Endodermal cell (in vitro differentiated cells): ENCODE measurements at regions not wholly inside any gene's neighbourhood (a gene's known extent, or its start where the extent isn't known, plus 50 kb on each side); places are given as distances from the start of the nearest gene placed in this dataset.

Source experiments
- DNase-seq: peaks from one replicate; pipeline ENCODE4 v3.0.0-alpha.2; 2017
- H3K27ac ChIP-seq: 2 replicates; pipeline ENCODE4 v1.5.1; 2013; ENCODE audit warnings: mild to moderate bottlenecking, low read depth, low read length, moderate library complexity
- H3K27me3 ChIP-seq: 2 replicates; pipeline ENCODE4 v1.6.1; 2013; ENCODE audit warnings: mild to moderate bottlenecking, low read length, moderate library complexity; ENCODE audit not compliant: insufficient read depth, control insufficient read depth, poor library complexity, severe bottlenecking
- H3K36me3 ChIP-seq: 2 replicates; pipeline ENCODE4 v1.7.0; 2013; ENCODE audit warnings: mild to moderate bottlenecking, low read length, moderate library complexity; ENCODE audit not compliant: control insufficient read depth, insufficient read depth
- H3K4me1 ChIP-seq: one replicate; pipeline ENCODE4 v1.7.0; 2013; ENCODE audit warnings: low read length; ENCODE audit not compliant: control insufficient read depth, insufficient read depth
- H3K4me3 ChIP-seq: 2 replicates; pipeline ENCODE4 v1.5.1; 2013; ENCODE audit warnings: mild to moderate bottlenecking, low read length, moderate library complexity
- H3K9ac ChIP-seq: 2 replicates; pipeline ENCODE4 v1.6.1; 2013; ENCODE audit warnings: mild to moderate bottlenecking, low read length, moderate library complexity; ENCODE audit not compliant: poor library complexity, severe bottlenecking; ENCODE audit errors: extremely low read depth
- H3K9me3 ChIP-seq: 2 replicates; pipeline ENCODE4 v1.6.1; 2013; ENCODE audit warnings: mild to moderate bottlenecking, low read length, moderate library complexity; ENCODE audit not compliant: control insufficient read depth
- H3K27ac Mint-ChIP-seq: 2 replicates; pipeline ENCODE4 v1.8.0; 2020; ENCODE audit warnings: mixed read lengths
- H3K27me3 Mint-ChIP-seq: 2 replicates; pipeline ENCODE4 v1.8.0; 2021; ENCODE audit warnings: mild to moderate bottlenecking, mixed read lengths; ENCODE audit not compliant: insufficient read depth
- H3K36me3 Mint-ChIP-seq: 2 replicates; pipeline ENCODE4 v1.8.0; 2020; ENCODE audit warnings: low read depth, mixed read lengths
- H3K4me1 Mint-ChIP-seq: 2 replicates; pipeline ENCODE4 v1.8.0; 2020; ENCODE audit warnings: mixed read lengths
- H3K4me3 Mint-ChIP-seq: 2 replicates; pipeline ENCODE4 v1.8.0; 2020; ENCODE audit warnings: mild to moderate bottlenecking, moderate library complexity, mixed read lengths
- H3K9me3 Mint-ChIP-seq: 2 replicates; pipeline ENCODE4 v1.8.0; 2020; ENCODE audit warnings: mild to moderate bottlenecking, mixed read lengths
- WGBS, 2 experiments: methylation state at CpG; one replicate each; pipeline versions ENCODE4 v1.1.5 to v1.1.7; 2013; ENCODE audit warnings: missing lambda C conversion rate in 2 of 2, mixed read lengths in 1 of 2; ENCODE audit not compliant: insufficient coverage in 1 of 2, insufficient read length in 1 of 2; 5-methylcytosine and 5-hydroxymethylcytosine counted together
- TF ChIP-seq, protein P1 (sequence below): fragments of 200-600 bp; sonication (generic); conservative IDR thresholded peaks from 2 replicates; pipeline ENCODE4 v1.5.0; 2021; ENCODE audit warnings: antibody characterized with exemption, mild to moderate bottlenecking

DNA sequence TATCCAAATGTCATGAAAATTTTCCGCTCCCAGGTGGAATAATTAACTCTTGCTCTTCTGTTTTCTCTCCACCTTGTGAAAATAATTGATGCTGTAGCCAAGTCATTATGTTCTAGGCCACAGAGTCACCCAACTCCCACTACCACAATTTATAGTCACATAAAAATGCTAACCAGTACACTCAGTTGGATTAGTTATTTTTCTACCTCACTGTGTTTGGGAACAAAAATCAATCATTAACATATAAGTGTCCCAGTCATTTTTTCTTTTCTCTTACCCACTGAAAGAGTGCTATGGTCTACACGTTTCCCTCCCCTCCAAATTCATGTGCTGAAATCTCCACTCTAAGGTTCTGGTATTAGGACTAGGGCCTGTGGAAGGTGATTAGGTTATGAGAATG, 255.6 kb upstream of the LMCD1 start:
- no peaks in the 10 kb centered on the region for H3K4me1 ChIP-seq
- H3K9me3 ChIP-seq = peaks cover 9% of the 10 kb centered on the region
- no peaks in the 10 kb centered on the region for H3K4me1 Mint-ChIP-seq
- peaks cover 20% of the 10 kb centered on the region for H3K9me3 Mint-ChIP-seq
- H3K4me3 Mint-ChIP-seq = no peak overlapping the region
- no peaks in the 10 kb centered on the region for H3K36me3 ChIP-seq
- TF ChIP-seq, protein P1, sequence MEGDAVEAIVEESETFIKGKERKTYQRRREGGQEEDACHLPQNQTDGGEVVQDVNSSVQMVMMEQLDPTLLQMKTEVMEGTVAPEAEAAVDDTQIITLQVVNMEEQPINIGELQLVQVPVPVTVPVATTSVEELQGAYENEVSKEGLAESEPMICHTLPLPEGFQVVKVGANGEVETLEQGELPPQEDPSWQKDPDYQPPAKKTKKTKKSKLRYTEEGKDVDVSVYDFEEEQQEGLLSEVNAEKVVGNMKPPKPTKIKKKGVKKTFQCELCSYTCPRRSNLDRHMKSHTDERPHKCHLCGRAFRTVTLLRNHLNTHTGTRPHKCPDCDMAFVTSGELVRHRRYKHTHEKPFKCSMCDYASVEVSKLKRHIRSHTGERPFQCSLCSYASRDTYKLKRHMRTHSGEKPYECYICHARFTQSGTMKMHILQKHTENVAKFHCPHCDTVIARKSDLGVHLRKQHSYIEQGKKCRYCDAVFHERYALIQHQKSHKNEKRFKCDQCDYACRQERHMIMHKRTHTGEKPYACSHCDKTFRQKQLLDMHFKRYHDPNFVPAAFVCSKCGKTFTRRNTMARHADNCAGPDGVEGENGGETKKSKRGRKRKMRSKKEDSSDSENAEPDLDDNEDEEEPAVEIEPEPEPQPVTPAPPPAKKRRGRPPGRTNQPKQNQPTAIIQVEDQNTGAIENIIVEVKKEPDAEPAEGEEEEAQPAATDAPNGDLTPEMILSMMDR = no peak
- no peak overlapping the region for H3K27ac Mint-ChIP-seq
- H3K36me3 Mint-ChIP-seq = peaks cover 3% of the 10 kb centered on the region
- H3K4me3 ChIP-seq = no peak overlapping the region
- H3K27ac ChIP-seq = no peak overlapping the region
- H3K27me3 ChIP-seq = no peaks in the 10 kb centered on the region
- 49 to 83% methylated on average over 1 to 2 of the region's 2 CpGs for WGBS, 2 experiments
- no peaks in the 10 kb centered on the region for H3K27me3 Mint-ChIP-seq
- H3K9ac ChIP-seq = no peak overlapping the region
- DNase-seq = no peak

DNA sequence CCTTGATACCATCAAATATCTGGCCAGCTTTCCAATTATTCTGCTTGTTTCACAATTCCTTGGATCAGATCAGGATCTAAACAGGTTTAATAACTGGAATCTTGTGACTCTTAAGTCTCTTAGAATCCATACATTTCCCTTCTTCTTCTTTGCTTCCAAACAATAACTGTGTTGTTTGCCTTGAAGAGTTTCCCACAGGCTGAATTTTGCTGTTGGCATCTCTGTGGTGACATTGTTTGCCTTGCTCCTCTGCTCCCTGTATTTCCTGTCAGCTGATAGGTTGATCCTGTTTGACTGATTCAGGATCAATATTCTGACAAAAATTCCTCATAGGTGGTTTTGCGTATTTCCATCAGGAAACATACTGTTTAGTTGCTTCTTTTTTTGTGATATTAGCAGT, 248.4 kb upstream of the LMCD1 start:
- TF ChIP-seq, protein P1 = no peak
- no peak overlapping the region for H3K9ac ChIP-seq
- Mint-ChIP-seq H3K4me1 (peaks cover 23% of the 10 kb centered on the region), H3K9me3 (peaks cover 5% of the 10 kb centered on the region), H3K36me3 (no peaks in the 10 kb centered on the region), H3K4me3 (no peak overlapping the region), H3K27me3 (peaks cover 1% of the 10 kb centered on the region), H3K27ac (no peak overlapping the region)
- no peaks in the 10 kb centered on the region for H3K27me3 ChIP-seq
- WGBS, 2 experiments = 91 to 100% methylated on average over 1 of the region's 1 CpG
- H3K9me3 ChIP-seq = no peaks in the 10 kb centered on the region
- H3K36me3 ChIP-seq = no peaks in the 10 kb centered on the region
- DNase-seq = no peak
- no peaks in the 10 kb centered on the region for H3K4me1 ChIP-seq
- H3K27ac ChIP-seq = no peak overlapping the region
- no peak overlapping the region for H3K4me3 ChIP-seq

DNA sequence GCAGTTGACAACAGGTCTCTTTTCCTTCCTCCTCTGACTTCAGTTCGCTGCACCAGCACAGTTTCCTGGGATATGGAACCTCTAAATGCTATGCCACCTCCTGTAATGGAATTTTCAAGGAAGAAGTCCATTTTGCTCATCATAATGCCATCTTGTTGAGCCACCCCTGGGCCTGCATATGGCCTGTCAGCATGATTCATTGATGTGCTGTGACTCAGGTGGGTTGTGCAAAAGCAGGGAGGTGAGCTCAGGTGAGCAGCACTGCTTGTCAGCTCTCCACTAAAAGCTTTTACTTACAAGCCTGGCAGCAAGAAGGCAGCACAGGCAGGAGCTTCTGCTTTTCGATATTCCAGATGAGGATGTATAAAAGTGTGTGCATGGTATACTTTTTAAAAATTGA, 247.1 kb upstream of the LMCD1 start:
- 92 to 98% methylated on average over 2 of the region's 2 CpGs for WGBS, 2 experiments
- Histone ChIP-seq H3K36me3 (no peaks in the 10 kb centered on the region), H3K9ac (no peak overlapping the region), H3K4me1 (no peaks in the 10 kb centered on the region), H3K4me3 (no peak overlapping the region), H3K27ac (no peak overlapping the region), H3K9me3 (no peaks in the 10 kb centered on the region), H3K27me3 (no peaks in the 10 kb centered on the region)
- Mint-ChIP-seq H3K36me3 (no peaks in the 10 kb centered on the region), H3K4me1 (peaks cover 23% of the 10 kb centered on the region), H3K27me3 (peaks cover 1% of the 10 kb centered on the region), H3K4me3 (no peak overlapping the region), H3K9me3 (peaks cover 7% of the 10 kb centered on the region), H3K27ac (no peak overlapping the region)
- DNase-seq = no peak
- TF ChIP-seq, protein P1 = no peak
